ENCODE measurements at regions not wholly inside any gene's neighbourhood (a gene's known extent, or its start where the extent isn't known, plus 50 kb on each side); places are given as distances from the start of the nearest gene placed in this dataset.

- Histone ChIP-seq H3K36me3 (ENCODE audit: insufficient read depth, low read length) (no peaks in the 10 kb centered on the region), H3K4me1 (ENCODE audit: insufficient read depth, low read length, severe bottlenecking) (no peaks in the 10 kb centered on the region), H4K20me1 (ENCODE audit: insufficient read depth, low read length) (no peaks in the 10 kb centered on the region), H3K27ac (ENCODE audit: low read depth, low read length, poor library complexity, severe bottlenecking) (no peak overlapping the region), H3F3A (ENCODE audit: insufficient read depth, low read length) (no peaks in the 10 kb centered on the region), H3K79me2 (ENCODE audit: insufficient read depth, low read length) (no peaks in the 10 kb centered on the region), H3K9me2 (ENCODE audit: low read depth, low read length) (no peaks in the 10 kb centered on the region), H3K27me3 (ENCODE audit: insufficient read depth, low read length) (no peaks in the 10 kb centered on the region), H3K4me2 (ENCODE audit: low read length) (no peak overlapping the region), H2AFZ (ENCODE audit: low read length) (no peak overlapping the region), H3K9ac (ENCODE audit: low read length) (no peak overlapping the region), H3K4me3 (ENCODE audit: low read depth, low read length, poor library complexity, severe bottlenecking) (no peak overlapping the region), H3K9me3 (ENCODE audit: low read length) (no peaks in the 10 kb centered on the region)
- TF ChIP-seq EZH2 (IDR thresholded peaks at IDR 0.05; ENCODE audit: borderline replicate concordance, low read length) (no peak), CTCF (IDR thresholded peaks at IDR 0.05; ENCODE audit: low read length) (no peak)
These were observed 251.5 kb upstream of the SOX9 start for GRCh38 chr17:71869293-71869692.

- Histone ChIP-seq H3K79me2 (ENCODE audit: insufficient read depth, low read length) (no peaks in the 10 kb centered on the region), H3K4me2 (ENCODE audit: low read length) (no peak overlapping the region), H3K36me3 (ENCODE audit: insufficient read depth, low read length) (no peaks in the 10 kb centered on the region), H3K4me3 (ENCODE audit: low read depth, low read length, poor library complexity, severe bottlenecking) (no peak overlapping the region), H3F3A (ENCODE audit: insufficient read depth, low read length) (no peaks in the 10 kb centered on the region), H2AFZ (ENCODE audit: low read length) (no peak overlapping the region), H3K9ac (ENCODE audit: low read length) (no peak overlapping the region), H3K9me2 (ENCODE audit: low read depth, low read length) (no peaks in the 10 kb centered on the region), H3K27me3 (ENCODE audit: insufficient read depth, low read length) (no peaks in the 10 kb centered on the region), H4K20me1 (ENCODE audit: insufficient read depth, low read length) (no peaks in the 10 kb centered on the region), H3K9me3 (ENCODE audit: low read length) (no peaks in the 10 kb centered on the region), H3K4me1 (ENCODE audit: insufficient read depth, low read length, severe bottlenecking) (no peaks in the 10 kb centered on the region), H3K27ac (ENCODE audit: low read depth, low read length, poor library complexity, severe bottlenecking) (no peak overlapping the region)
- no peak for TF ChIP-seq EZH2 (IDR thresholded peaks at IDR 0.05; ENCODE audit: borderline replicate concordance, low read length)
- no peak for TF ChIP-seq CTCF (IDR thresholded peaks at IDR 0.05; ENCODE audit: low read length)
These were observed 250.8 kb upstream of the SOX9 start for GRCh38 chr17:71869841-71870545.

- Histone ChIP-seq H3K4me1 (ENCODE audit: insufficient read depth, low read length, severe bottlenecking) (no peaks in the 10 kb centered on the region), H4K20me1 (ENCODE audit: insufficient read depth, low read length) (no peaks in the 10 kb centered on the region), H3K27me3 (ENCODE audit: insufficient read depth, low read length) (no peaks in the 10 kb centered on the region), H3F3A (ENCODE audit: insufficient read depth, low read length) (no peaks in the 10 kb centered on the region), H3K36me3 (ENCODE audit: insufficient read depth, low read length) (no peaks in the 10 kb centered on the region), H3K9me3 (ENCODE audit: low read length) (no peaks in the 10 kb centered on the region), H2AFZ (ENCODE audit: low read length) (no peak overlapping the region), H3K4me2 (ENCODE audit: low read length) (no peak overlapping the region), H3K9me2 (ENCODE audit: low read depth, low read length) (no peaks in the 10 kb centered on the region), H3K79me2 (ENCODE audit: insufficient read depth, low read length) (no peaks in the 10 kb centered on the region), H3K9ac (ENCODE audit: low read length) (no peak overlapping the region), H3K4me3 (ENCODE audit: low read depth, low read length, poor library complexity, severe bottlenecking) (no peak overlapping the region), H3K27ac (ENCODE audit: low read depth, low read length, poor library complexity, severe bottlenecking) (no peak overlapping the region)
- TF ChIP-seq CTCF (IDR thresholded peaks at IDR 0.05; ENCODE audit: low read length) (no peak), EZH2 (IDR thresholded peaks at IDR 0.05; ENCODE audit: borderline replicate concordance, low read length) (no peak)
These were observed 250.3 kb upstream of the SOX9 start for GRCh38 chr17:71870546-71870862.

Measured in OCI-LY1 (cell line).